ENCODE measurements at regions not wholly inside any gene's neighbourhood (a gene's known extent, or its start where the extent isn't known, plus 50 kb on each side); places are given as distances from the start of the nearest gene placed in this dataset.

- no peak for DNase-seq (ENCODE audit: low read depth)
These were observed 50.7 kb upstream of the ACOT11 start for GRCh38 chr1:54497338-54497737.

- DNase-seq (ENCODE audit: low read depth), result no peak
These were observed 52.1 kb upstream of the ACOT11 start for GRCh38 chr1:54495954-54496353.

- DNase-seq (ENCODE audit: low read depth), result no peak
These were observed 54.4 kb upstream of the ACOT11 start for GRCh38 chr1:54493608-54494007.

- no peak for DNase-seq (ENCODE audit: low read depth)
These were observed 57.4 kb upstream of the ACOT11 start for GRCh38 chr1:54490361-54491248.

GRCh38 chr1:54489627-54490250 lies 58.3 kb upstream of the ACOT11 start:
- DNase-seq (ENCODE audit: low read depth), result no peak

GRCh38 chr1:54488779-54489626 lies 59.0 kb upstream of the ACOT11 start:
- DNase-seq (ENCODE audit: low read depth), result peak; percentile 79

GRCh38 chr1:54488065-54488750 lies 59.8 kb upstream of the ACOT11 start:
- DNase-seq (ENCODE audit: low read depth), result peak; percentile 91

- DNase-seq (ENCODE audit: low read depth), result peak; percentile 34
These were observed 60.4 kb upstream of the ACOT11 start for GRCh38 chr1:54487571-54488050.

- no peak for DNase-seq (ENCODE audit: low read depth)
These were observed 61.1 kb upstream of the ACOT11 start for GRCh38 chr1:54486907-54487306.

GRCh38 chr1:54485416-54485815 lies 62.6 kb upstream of the ACOT11 start:
- DNase-seq (ENCODE audit: low read depth), result no peak

GRCh38 chr1:54483875-54484437 lies 64.1 kb upstream of the ACOT11 start:
- DNase-seq (ENCODE audit: low read depth), result no peak

GRCh38 chr1:54481201-54481884 lies 66.7 kb upstream of the ACOT11 start:
- no peak for DNase-seq (ENCODE audit: low read depth)

GRCh38 chr1:54480525-54480848 lies 67.5 kb upstream of the ACOT11 start:
- DNase-seq (ENCODE audit: low read depth), result no peak

GRCh38 chr1:54479841-54480524 lies 68.0 kb upstream of the ACOT11 start:
- DNase-seq (ENCODE audit: low read depth), result no peak

GRCh38 chr1:54479251-54479650 lies 68.8 kb upstream of the ACOT11 start:
- no peak for DNase-seq (ENCODE audit: low read depth)

GRCh38 chr1:54477153-54477561 lies 70.9 kb upstream of the ACOT11 start:
- no peak for DNase-seq (ENCODE audit: low read depth)

- DNase-seq (ENCODE audit: low read depth), result no peak
These were observed 70.4 kb upstream of the SSBP3 start for GRCh38 chr1:54476530-54477109.

GRCh38 chr1:54475946-54476516 lies 69.8 kb upstream of the SSBP3 start:
- no peak for DNase-seq (ENCODE audit: low read depth)

- no peak for DNase-seq (ENCODE audit: low read depth)
These were observed 69.2 kb upstream of the SSBP3 start for GRCh38 chr1:54475357-54475881.
